ENCODE measurements at regions not wholly inside any gene's neighbourhood (a gene's known extent, or its start where the extent isn't known, plus 50 kb on each side); places are given as distances from the start of the nearest gene placed in this dataset.

- no peaks in the 10 kb centered on the region for H3K4me1 ChIP-seq
- H3K4me2 ChIP-seq = no peak overlapping the region
- DNase-seq (ENCODE audit: low read depth in 1 of 2, low spot score in 1 of 2) (no peak), ATAC-seq (no peak), FAIRE-seq (no peak)
- ChIA-PET POLR2A (no interaction called here), CTCF (interaction anchor here (1.7 kb wide), 1 partner anchor 9 kb away, joined by 5 read pairs; no protein-coding TSS in a partner anchor)
- H3K4me3 ChIP-seq = no peak overlapping the region
- H3K27ac ChIP-seq = no peak overlapping the region
- TF ChIP-seq NPAS2 (CRISPR knock-in tag; IDR thresholded peaks at IDR 0.05; ENCODE audit: borderline replicate concordance) = no peak
- TF ChIP-seq CHD2 (IDR thresholded peaks at IDR 0.05; ENCODE audit: low read length, partially characterized antibody) = no peak
- TF ChIP-seq RARB (CRISPR knock-in tag; IDR thresholded peaks at IDR 0.05) = no peak
- TF ChIP-seq, protein P1, sequence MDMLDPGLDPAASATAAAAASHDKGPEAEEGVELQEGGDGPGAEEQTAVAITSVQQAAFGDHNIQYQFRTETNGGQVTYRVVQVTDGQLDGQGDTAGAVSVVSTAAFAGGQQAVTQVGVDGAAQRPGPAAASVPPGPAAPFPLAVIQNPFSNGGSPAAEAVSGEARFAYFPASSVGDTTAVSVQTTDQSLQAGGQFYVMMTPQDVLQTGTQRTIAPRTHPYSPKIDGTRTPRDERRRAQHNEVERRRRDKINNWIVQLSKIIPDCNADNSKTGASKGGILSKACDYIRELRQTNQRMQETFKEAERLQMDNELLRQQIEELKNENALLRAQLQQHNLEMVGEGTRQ (IDR thresholded peaks at IDR 0.05) = no peak
- no peak for TF ChIP-seq JUNB (IDR thresholded peaks at IDR 0.05)
- peaks cover 26% of the 10 kb centered on the region for H3K9me3 ChIP-seq
- WGBS (ENCODE audit: missing lambda C conversion rate) = 77% methylated on average over 7 of the region's 14 CpGs
Observed at GRCh38 chr7:157470017-157470322, 133.2 kb downstream of the DNAJB6 start.

GRCh38 chr7:157470701-157471131 is 133.9 kb downstream of the DNAJB6 start:
- no peak overlapping the region for H3K4me2 ChIP-seq
- no peak overlapping the region for H3K27ac ChIP-seq
- ChIA-PET POLR2A (no interaction called here), CTCF (interaction anchor here (0.6 kb wide), 1 partner anchor 14 kb away, joined by 3 read pairs; no protein-coding TSS in a partner anchor)
- FAIRE-seq (no peak), DNase-seq (ENCODE audit: low read depth in 1 of 2, low spot score in 1 of 2) (no peak), ATAC-seq (no peak)
- WGBS (ENCODE audit: missing lambda C conversion rate) = 71% methylated on average over 17 of the region's 17 CpGs
- H3K4me1 ChIP-seq = no peaks in the 10 kb centered on the region
- H3K9me3 ChIP-seq = peaks cover 26% of the 10 kb centered on the region
- TF ChIP-seq E2F6 (IDR thresholded peaks at IDR 0.05; ENCODE audit: borderline replicate concordance, low read depth) = no peak
- TF ChIP-seq CHD2 (IDR thresholded peaks at IDR 0.05; ENCODE audit: low read length, partially characterized antibody) = no peak
- TF ChIP-seq ESRRA (IDR thresholded peaks at IDR 0.05; ENCODE audit: borderline replicate concordance, low read length) = no peak
- no peak for TF ChIP-seq HMGXB4 (CRISPR knock-in tag; IDR thresholded peaks at IDR 0.05; ENCODE audit: borderline replicate concordance)
- H3K4me3 ChIP-seq = no peak overlapping the region

DNA sequence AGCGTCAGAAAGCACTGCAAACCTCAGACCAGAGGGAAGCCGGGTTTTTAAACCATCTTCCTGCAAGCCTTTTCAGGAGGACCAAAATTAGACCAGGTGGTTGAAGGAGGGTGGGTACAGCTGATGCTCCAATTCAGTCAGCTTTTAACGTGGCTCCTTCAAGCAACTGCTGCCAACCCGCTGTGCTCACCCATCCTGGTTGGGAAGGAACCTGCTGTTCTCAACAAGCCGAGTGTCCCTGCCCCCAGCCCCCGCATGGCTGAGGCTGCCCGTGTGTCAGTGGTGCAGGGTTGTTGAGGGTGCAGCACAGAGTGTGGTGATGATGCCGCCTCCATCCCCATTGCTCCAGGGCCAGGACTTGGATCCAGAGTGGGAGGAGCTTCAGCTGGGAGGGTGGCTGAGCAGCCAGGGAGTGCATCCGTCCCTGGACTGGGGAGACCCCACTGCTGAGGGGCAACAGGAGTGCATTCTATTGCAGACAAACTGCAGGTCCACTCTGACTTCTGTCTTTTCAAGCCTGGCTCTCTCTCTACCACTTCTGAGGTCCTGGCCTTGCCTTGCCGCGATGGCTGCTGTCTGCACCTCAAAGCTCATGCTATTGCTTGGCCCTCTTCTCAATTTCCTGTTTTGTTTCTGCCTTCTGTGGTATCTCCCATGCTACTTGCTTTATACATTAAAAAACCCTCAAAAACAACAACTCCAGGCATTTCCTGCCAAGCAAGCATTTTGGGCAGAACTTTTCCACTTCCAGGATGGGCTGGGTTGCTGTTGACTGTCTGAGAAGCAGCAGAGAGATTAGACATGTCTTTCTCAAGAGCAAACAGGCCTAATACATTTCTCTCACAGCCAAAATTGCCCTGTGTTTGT is 134.7 kb downstream of the DNAJB6 start:
- FAIRE-seq (no peak), ATAC-seq (no peak), DNase-seq (ENCODE audit: low read depth in 1 of 2, low spot score in 1 of 2) (no peak)
- Histone ChIP-seq H3K9me3 (peaks cover 26% of the 10 kb centered on the region), H3K4me1 (no peaks in the 10 kb centered on the region), H3K27ac (no peak overlapping the region), H3K4me2 (no peak overlapping the region), H3K4me3 (no peak overlapping the region)
- POLR2A ChIA-PET = no interaction called here
- 67% methylated on average over 11 of the region's 11 CpGs for WGBS (ENCODE audit: missing lambda C conversion rate)
- TF ChIP-seq ZNF302 (CRISPR knock-in tag; IDR thresholded peaks at IDR 0.05) = no peak
- CTCF ChIA-PET = interaction anchor here (0.6 kb wide), 1 partner anchor 15 kb away, joined by 3 read pairs; no protein-coding TSS in a partner anchor

GRCh38 chr7:157472311-157473050 is 135.7 kb downstream of the DNAJB6 start:
- peaks cover 26% of the 10 kb centered on the region for H3K9me3 ChIP-seq
- ATAC-seq (no peak), FAIRE-seq (no peak), DNase-seq (ENCODE audit: low read depth in 1 of 2, low spot score in 1 of 2) (no peak)
- ChIA-PET CTCF (no interaction called here), POLR2A (no interaction called here)
- H3K4me2 ChIP-seq = no peak overlapping the region
- no peak overlapping the region for H3K27ac ChIP-seq
- H3K4me1 ChIP-seq = no peaks in the 10 kb centered on the region
- WGBS (ENCODE audit: missing lambda C conversion rate) = 29% methylated on average over 8 of the region's 10 CpGs
- H3K4me3 ChIP-seq = no peak overlapping the region
- TF ChIP-seq EHF (CRISPR knock-in tag; IDR thresholded peaks at IDR 0.05) = no peak
- TF ChIP-seq ATOH8 (CRISPR knock-in tag; IDR thresholded peaks at IDR 0.05; ENCODE audit: low read depth) = no peak
- TF ChIP-seq EHMT2 (IDR thresholded peaks at IDR 0.05; ENCODE audit: low read depth) = no peak
- no peak for TF ChIP-seq MAX (IDR thresholded peaks at IDR 0.05)
- TF ChIP-seq, protein P1 (IDR thresholded peaks at IDR 0.05) = no peak
- peak; percentile 62 for TF ChIP-seq MAFK (IDR thresholded peaks at IDR 0.05; ENCODE audit: partially characterized antibody)
- TF ChIP-seq HOXA7 (CRISPR knock-in tag; IDR thresholded peaks at IDR 0.05) = no peak
- TF ChIP-seq CBX2 (IDR thresholded peaks at IDR 0.05; ENCODE audit: borderline replicate concordance, low read depth) = no peak
- no peak for TF ChIP-seq BCL3 (IDR thresholded peaks at IDR 0.05)
- TF ChIP-seq ZFP36 (IDR thresholded peaks at IDR 0.05; ENCODE audit: borderline replicate concordance, partially characterized antibody) = no peak
- no peak for TF ChIP-seq ZC3H11A (IDR thresholded peaks at IDR 0.05)
- TF ChIP-seq NFE2L2 (conservative IDR thresholded peaks at IDR 0.05; ENCODE audit: low read length) = no peak
- no peak for TF ChIP-seq PHF8 (IDR thresholded peaks at IDR 0.05; ENCODE audit: borderline replicate concordance, low read depth)
